ENCODE measurements at regions not wholly inside any gene's neighbourhood (a gene's known extent, or its start where the extent isn't known, plus 50 kb on each side); places are given as distances from the start of the nearest gene placed in this dataset.
"Not testable (repeated sequence)": the region's sequence is repeated elsewhere in the genome, so short reads cannot be mapped to it uniquely, and the experiment has no call there.

DNA sequence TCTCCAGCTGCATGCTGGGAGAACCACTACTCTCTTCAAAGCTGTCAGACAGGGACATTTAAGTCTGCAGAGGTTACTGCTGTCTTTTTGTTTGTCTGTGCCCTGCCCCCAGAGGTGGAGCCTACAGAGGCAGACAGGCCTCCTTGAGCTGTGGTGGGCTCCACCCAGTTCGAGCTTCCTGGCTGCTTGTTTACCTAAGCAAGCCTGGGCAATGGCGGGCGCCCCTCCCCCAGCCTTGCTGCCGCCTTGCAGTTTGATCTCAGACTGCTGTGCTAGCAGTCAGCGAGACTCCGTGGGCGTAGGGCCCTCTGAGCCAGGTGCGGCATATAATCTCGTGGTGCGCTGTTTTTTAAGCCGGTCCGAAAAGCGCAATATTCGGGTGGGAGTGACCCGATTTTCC is 215.0 kb downstream of the STIM2 start:
- POLR2A ChIA-PET; CTCF ChIA-PET; DNase-seq (ENCODE audit: extremely low spot score): not testable (repeated sequence)

DNA sequence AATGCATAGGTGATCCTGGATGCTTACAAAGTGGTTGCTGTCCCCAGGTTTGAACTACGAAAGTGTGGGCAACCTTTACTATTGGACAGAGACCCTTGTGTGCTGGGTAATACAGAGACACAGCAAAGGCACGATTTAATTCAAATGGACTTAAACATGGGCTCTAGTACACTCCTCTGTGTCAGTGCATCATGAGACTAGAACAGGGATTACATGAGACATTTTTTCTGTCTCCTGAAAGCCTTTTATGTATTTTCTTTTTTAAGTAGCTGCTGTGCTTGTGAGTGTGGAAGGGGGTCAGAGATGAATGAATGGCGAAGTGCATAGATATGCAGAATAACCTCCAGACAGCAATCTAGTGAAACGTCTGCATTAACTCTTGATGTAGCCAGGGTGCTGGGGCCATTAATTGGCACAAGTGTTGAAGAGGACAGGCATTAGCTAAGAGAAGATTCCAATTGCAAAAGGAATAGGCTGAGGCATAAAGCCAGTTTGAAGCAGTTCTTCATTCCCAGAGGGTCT is 218.4 kb downstream of the STIM2 start:
- no peak for DNase-seq (ENCODE audit: extremely low spot score)
- ChIA-PET POLR2A (no interaction called here), CTCF (no interaction called here)
- TF ChIP-seq BHLHE40 (IDR thresholded peaks at IDR 0.05; ENCODE audit: borderline replicate concordance), result no peak

DNA sequence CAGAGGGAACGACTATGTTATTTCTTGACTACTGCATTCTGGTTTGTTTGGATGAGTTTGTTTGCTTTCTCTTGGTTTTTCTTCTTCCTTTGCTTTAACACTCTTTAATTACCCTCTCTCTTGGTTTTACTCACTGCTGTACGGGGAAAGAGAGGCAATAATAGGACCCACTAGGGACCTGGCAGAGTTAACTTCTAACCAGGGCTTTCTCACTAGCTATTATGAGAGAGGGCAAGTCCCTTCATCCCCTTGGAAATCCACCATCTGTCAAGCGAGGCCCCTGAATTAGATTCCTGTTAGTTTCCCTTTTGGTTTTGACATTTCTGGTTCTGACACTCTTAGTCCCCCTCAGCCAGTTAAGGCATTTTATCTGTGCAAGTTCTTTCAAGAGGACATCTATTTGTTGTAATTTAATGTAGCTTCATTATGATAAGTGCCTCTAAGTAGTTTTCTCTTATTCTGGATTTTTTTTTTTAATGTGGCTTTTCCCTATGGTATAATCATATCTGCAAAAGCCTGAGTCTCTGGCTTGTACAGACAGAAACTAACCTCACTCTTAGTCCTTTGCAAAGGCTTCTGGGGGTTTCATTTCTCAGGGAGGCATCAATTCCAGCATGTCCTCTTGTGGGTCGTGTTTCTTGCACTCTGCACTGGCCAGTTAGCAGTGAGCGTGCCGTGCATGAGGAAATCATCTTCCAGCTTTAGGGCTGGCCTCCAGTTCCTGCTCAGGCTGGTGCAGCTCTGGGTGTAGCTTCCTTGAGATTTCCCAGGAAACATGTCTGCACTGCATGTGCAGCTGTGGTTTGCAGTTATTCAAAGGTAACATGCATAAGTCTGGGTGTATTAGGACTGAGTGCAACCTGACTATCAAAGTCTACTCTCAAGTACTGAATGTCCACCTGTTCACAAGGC is 221.3 kb downstream of the STIM2 start:
- no peak for DNase-seq (ENCODE audit: extremely low spot score)
- ChIA-PET CTCF (no interaction called here), POLR2A (no interaction called here)
- no peak for TF ChIP-seq SP1 (IDR thresholded peaks at IDR 0.05)
- TF ChIP-seq L3MBTL2 (conservative IDR thresholded peaks at IDR 0.05), result no peak
- TF ChIP-seq ARNT (IDR thresholded peaks at IDR 0.05), result no peak
- TF ChIP-seq ELF4 (IDR thresholded peaks at IDR 0.05), result no peak
- no peak for TF ChIP-seq HDGF (IDR thresholded peaks at IDR 0.05; ENCODE audit: borderline replicate concordance)
- TF ChIP-seq CTBP1 (IDR thresholded peaks at IDR 0.05; ENCODE audit: borderline replicate concordance), result no peak
- no peak for TF ChIP-seq FOXM1 (IDR thresholded peaks at IDR 0.05; ENCODE audit: borderline replicate concordance)
- no peak for TF ChIP-seq TARDBP (IDR thresholded peaks at IDR 0.05)
- TF ChIP-seq BHLHE40 (IDR thresholded peaks at IDR 0.05; ENCODE audit: borderline replicate concordance), result no peak
- no peak for TF ChIP-seq FOXK2 (IDR thresholded peaks at IDR 0.05)
- TF ChIP-seq FOXA1 (IDR thresholded peaks at IDR 0.05), result no peak
- no peak for TF ChIP-seq LEF1 (IDR thresholded peaks at IDR 0.05; ENCODE audit: borderline replicate concordance)

DNA sequence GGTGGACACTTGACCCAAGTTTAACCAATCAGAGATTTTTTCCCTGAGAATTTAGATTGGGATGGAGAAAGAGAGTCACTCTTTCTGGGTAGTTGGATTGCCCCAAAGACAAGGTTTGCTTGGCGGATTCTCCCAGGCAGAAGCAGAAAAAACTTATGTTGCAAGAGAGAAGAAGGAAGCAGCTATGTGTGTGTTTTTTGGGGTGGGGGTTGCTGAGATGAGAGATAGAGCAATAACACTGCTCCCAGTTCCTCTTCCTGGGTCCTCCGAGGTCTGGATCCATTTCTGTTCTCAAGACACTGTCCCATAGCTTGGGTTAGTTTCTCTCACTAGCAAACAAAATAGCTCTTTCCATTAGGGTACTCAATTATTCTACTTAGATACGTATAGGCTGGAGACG is 222.1 kb downstream of the STIM2 start:
- CTCF ChIA-PET, result interaction anchor here (0.5 kb wide), 1 partner anchor 250 kb away, joined by 3 read pairs; no protein-coding TSS in a partner anchor

DNA sequence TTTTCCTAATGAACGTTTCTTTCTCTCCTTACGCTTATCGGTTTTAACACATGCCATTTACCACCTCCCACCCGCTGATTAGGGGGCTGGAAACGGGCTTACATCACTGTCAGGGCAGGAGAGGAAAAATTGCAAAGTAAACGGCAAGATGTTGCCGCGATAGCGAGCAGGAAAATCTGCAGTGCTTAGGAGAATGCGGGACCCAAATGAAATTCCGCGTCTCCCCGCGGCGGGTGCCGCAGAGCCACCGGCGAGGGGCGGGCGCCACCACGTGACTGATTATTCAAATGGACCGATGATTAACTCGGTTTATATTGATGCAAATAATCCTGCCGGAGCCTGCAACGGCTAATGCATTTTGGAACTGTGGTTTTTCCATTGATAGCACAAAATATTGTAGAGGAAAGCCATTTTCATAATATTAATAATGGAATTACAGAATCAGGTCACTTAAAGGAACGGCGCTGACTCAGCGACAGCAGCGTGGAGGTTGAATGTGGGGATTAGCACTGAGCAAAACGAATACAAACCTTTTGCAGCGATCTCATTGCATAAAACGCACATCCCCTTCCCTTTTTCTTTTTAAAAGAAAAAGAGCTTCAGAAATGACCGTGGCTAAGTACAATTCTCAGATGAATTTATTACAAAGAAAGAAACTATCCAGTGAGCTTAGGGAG is 224.2 kb downstream of the STIM2 start:
- ChIA-PET POLR2A (no interaction called here), CTCF (interaction anchor here (0.8 kb wide), 1 partner anchor 37 kb away, joined by 5 read pairs; no protein-coding TSS in a partner anchor)
- peak; percentile 64 for DNase-seq (ENCODE audit: extremely low spot score)
- TF ChIP-seq FOXA1 (IDR thresholded peaks at IDR 0.05), result no peak
- TF ChIP-seq LEF1 (IDR thresholded peaks at IDR 0.05; ENCODE audit: borderline replicate concordance), result no peak
- no peak for TF ChIP-seq HDGF (IDR thresholded peaks at IDR 0.05; ENCODE audit: borderline replicate concordance)
- TF ChIP-seq SUZ12 (IDR thresholded peaks at IDR 0.05), result no peak
- no peak for TF ChIP-seq ARNT (IDR thresholded peaks at IDR 0.05)
- no peak for TF ChIP-seq FOXK2 (IDR thresholded peaks at IDR 0.05)
- TF ChIP-seq NFRKB (IDR thresholded peaks at IDR 0.05), result no peak
- TF ChIP-seq FOXM1 (IDR thresholded peaks at IDR 0.05; ENCODE audit: borderline replicate concordance), result no peak
- no peak for TF ChIP-seq BHLHE40 (IDR thresholded peaks at IDR 0.05; ENCODE audit: borderline replicate concordance)
- TF ChIP-seq ZNF384 (IDR thresholded peaks at IDR 0.05), result no peak
- no peak for TF ChIP-seq TARDBP (IDR thresholded peaks at IDR 0.05)

More for the DNA sequence above, 222.1 kb downstream of the STIM2 start:
- no peak for TF ChIP-seq LEF1 (IDR thresholded peaks at IDR 0.05; ENCODE audit: borderline replicate concordance)
- no peak for TF ChIP-seq NFRKB (IDR thresholded peaks at IDR 0.05)
- no peak for TF ChIP-seq ELF4 (IDR thresholded peaks at IDR 0.05)
- no peak for TF ChIP-seq FOXA1 (IDR thresholded peaks at IDR 0.05)
- TF ChIP-seq ZNF384 (IDR thresholded peaks at IDR 0.05), result no peak
- no peak for TF ChIP-seq HDGF (IDR thresholded peaks at IDR 0.05; ENCODE audit: borderline replicate concordance)
- TF ChIP-seq TARDBP (IDR thresholded peaks at IDR 0.05), result no peak
- TF ChIP-seq, protein P1, sequence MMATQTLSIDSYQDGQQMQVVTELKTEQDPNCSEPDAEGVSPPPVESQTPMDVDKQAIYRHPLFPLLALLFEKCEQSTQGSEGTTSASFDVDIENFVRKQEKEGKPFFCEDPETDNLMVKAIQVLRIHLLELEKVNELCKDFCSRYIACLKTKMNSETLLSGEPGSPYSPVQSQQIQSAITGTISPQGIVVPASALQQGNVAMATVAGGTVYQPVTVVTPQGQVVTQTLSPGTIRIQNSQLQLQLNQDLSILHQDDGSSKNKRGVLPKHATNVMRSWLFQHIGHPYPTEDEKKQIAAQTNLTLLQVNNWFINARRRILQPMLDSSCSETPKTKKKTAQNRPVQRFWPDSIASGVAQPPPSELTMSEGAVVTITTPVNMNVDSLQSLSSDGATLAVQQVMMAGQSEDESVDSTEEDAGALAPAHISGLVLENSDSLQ (IDR thresholded peaks at IDR 0.05), result no peak
- no peak for TF ChIP-seq SUZ12 (IDR thresholded peaks at IDR 0.05)
- TF ChIP-seq L3MBTL2 (conservative IDR thresholded peaks at IDR 0.05), result no peak
- DNase-seq (ENCODE audit: extremely low spot score), result no peak
- POLR2A ChIA-PET, result no interaction called here

DNA sequence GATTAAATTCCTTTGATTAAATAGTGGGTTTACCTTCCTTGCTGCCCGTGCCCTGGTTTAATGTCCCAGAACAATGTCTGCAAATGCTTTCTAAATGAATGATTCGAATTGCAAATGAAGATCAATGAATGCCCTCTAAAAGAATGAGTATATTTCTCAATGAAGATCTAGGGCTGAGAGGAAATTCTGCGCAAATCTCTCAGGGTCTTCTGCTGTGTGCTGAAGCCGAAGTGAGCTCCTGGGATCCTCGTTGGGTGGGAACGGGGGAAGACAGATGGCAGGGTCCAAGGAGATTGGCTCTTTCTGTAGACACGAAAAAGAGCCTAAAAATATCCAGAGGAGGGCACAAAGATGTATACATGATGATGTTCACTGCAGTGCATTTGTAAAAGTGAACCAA is 224.8 kb downstream of the STIM2 start:
- no peak for TF ChIP-seq NFRKB (IDR thresholded peaks at IDR 0.05)
- no peak for TF ChIP-seq ARNT (IDR thresholded peaks at IDR 0.05)
- TF ChIP-seq BHLHE40 (IDR thresholded peaks at IDR 0.05; ENCODE audit: borderline replicate concordance), result no peak
- TF ChIP-seq FOXA1 (IDR thresholded peaks at IDR 0.05), result no peak
- no peak for TF ChIP-seq LEF1 (IDR thresholded peaks at IDR 0.05; ENCODE audit: borderline replicate concordance)
- no peak for TF ChIP-seq FOXK2 (IDR thresholded peaks at IDR 0.05)
- no peak for TF ChIP-seq ZNF384 (IDR thresholded peaks at IDR 0.05)
- TF ChIP-seq HDGF (IDR thresholded peaks at IDR 0.05; ENCODE audit: borderline replicate concordance), result no peak
- TF ChIP-seq L3MBTL2 (conservative IDR thresholded peaks at IDR 0.05), result no peak
- no peak for TF ChIP-seq SP1 (IDR thresholded peaks at IDR 0.05)
- no peak for TF ChIP-seq ELF4 (IDR thresholded peaks at IDR 0.05)
- no peak for TF ChIP-seq SUZ12 (IDR thresholded peaks at IDR 0.05)
- no peak for TF ChIP-seq CTBP1 (IDR thresholded peaks at IDR 0.05; ENCODE audit: borderline replicate concordance)
- TF ChIP-seq, protein P1 (IDR thresholded peaks at IDR 0.05), result no peak
- no peak for TF ChIP-seq TARDBP (IDR thresholded peaks at IDR 0.05)
- no peak for TF ChIP-seq FOXM1 (IDR thresholded peaks at IDR 0.05; ENCODE audit: borderline replicate concordance)
- ChIA-PET POLR2A (no interaction called here), CTCF (interaction anchor here (0.8 kb wide), 1 partner anchor 37 kb away, joined by 5 read pairs; no protein-coding TSS in a partner anchor)
- DNase-seq (ENCODE audit: extremely low spot score), result no peak

Measured in HEK293T (cell line).